ENCODE measurements at regions not wholly inside any gene's neighbourhood (a gene's known extent, or its start where the extent isn't known, plus 50 kb on each side); places are given as distances from the start of the nearest gene placed in this dataset.

GRCh38 chr15:29390051-29390450 lies 120.4 kb upstream of the NSMCE3 start:
- DNase-seq (ENCODE audit: low read depth in 2 of 3, low spot score in 2 of 3), result no peak

- DNase-seq (ENCODE audit: low read depth in 2 of 3, low spot score in 2 of 3), result no peak
These were observed 116.9 kb upstream of the NSMCE3 start for GRCh38 chr15:29386523-29386922.

- no peak for DNase-seq (ENCODE audit: low read depth in 2 of 3, low spot score in 2 of 3)
These were observed 113.7 kb upstream of the NSMCE3 start for GRCh38 chr15:29383367-29383766.

GRCh38 chr15:29382862-29383261 lies 113.2 kb upstream of the NSMCE3 start:
- DNase-seq (ENCODE audit: low read depth in 2 of 3, low spot score in 2 of 3), result no peak

- DNase-seq (ENCODE audit: low read depth in 2 of 3, low spot score in 2 of 3), result no peak
These were observed 110.8 kb upstream of the NSMCE3 start for GRCh38 chr15:29380466-29380865.

GRCh38 chr15:29379647-29380046 lies 110.0 kb upstream of the NSMCE3 start:
- DNase-seq (ENCODE audit: low read depth in 2 of 3, low spot score in 2 of 3), result no peak

GRCh38 chr15:29377161-29377560 lies 107.5 kb upstream of the NSMCE3 start:
- DNase-seq (ENCODE audit: low read depth in 2 of 3, low spot score in 2 of 3), result no peak

GRCh38 chr15:29376590-29376989 lies 107.0 kb upstream of the NSMCE3 start:
- no peak for DNase-seq (ENCODE audit: low read depth in 2 of 3, low spot score in 2 of 3)

GRCh38 chr15:29369261-29369660 lies 99.6 kb upstream of the NSMCE3 start:
- no peak for DNase-seq (ENCODE audit: low read depth in 2 of 3, low spot score in 2 of 3)

- no peak for DNase-seq (ENCODE audit: low read depth in 2 of 3, low spot score in 2 of 3)
These were observed 94.9 kb upstream of the NSMCE3 start for GRCh38 chr15:29364426-29365078.

GRCh38 chr15:29361560-29361959 lies 91.9 kb upstream of the NSMCE3 start:
- DNase-seq (ENCODE audit: low read depth in 2 of 3, low spot score in 2 of 3), result no peak

GRCh38 chr15:29360152-29360551 lies 90.5 kb upstream of the NSMCE3 start:
- no peak for DNase-seq (ENCODE audit: low read depth in 2 of 3, low spot score in 2 of 3)

GRCh38 chr15:29356786-29357185 lies 87.2 kb upstream of the NSMCE3 start:
- DNase-seq (ENCODE audit: low read depth in 2 of 3, low spot score in 2 of 3), result no peak

GRCh38 chr15:29355477-29355876 lies 85.9 kb upstream of the NSMCE3 start:
- no peak for DNase-seq (ENCODE audit: low read depth in 2 of 3, low spot score in 2 of 3)

GRCh38 chr15:29352402-29352801 lies 82.8 kb upstream of the NSMCE3 start:
- DNase-seq (ENCODE audit: low read depth in 2 of 3, low spot score in 2 of 3), result no peak

GRCh38 chr15:29349196-29349595 lies 79.6 kb upstream of the NSMCE3 start:
- no peak for DNase-seq (ENCODE audit: low read depth in 2 of 3, low spot score in 2 of 3)

GRCh38 chr15:29348336-29348914 lies 78.8 kb upstream of the NSMCE3 start:
- no peak for DNase-seq (ENCODE audit: low read depth in 2 of 3, low spot score in 2 of 3)

GRCh38 chr15:29346998-29347397 lies 77.4 kb upstream of the NSMCE3 start:
- DNase-seq (ENCODE audit: low read depth in 2 of 3, low spot score in 2 of 3), result no peak

- no peak for DNase-seq (ENCODE audit: low read depth in 2 of 3, low spot score in 2 of 3)
These were observed 76.2 kb upstream of the NSMCE3 start for GRCh38 chr15:29345549-29346525.

- no peak for DNase-seq (ENCODE audit: low read depth in 2 of 3, low spot score in 2 of 3)
These were observed 74.9 kb upstream of the NSMCE3 start for GRCh38 chr15:29344474-29344873.

- no peak for DNase-seq (ENCODE audit: low read depth in 2 of 3, low spot score in 2 of 3)
These were observed 73.6 kb upstream of the NSMCE3 start for GRCh38 chr15:29343229-29343628.

- no peak for DNase-seq (ENCODE audit: low read depth in 2 of 3, low spot score in 2 of 3)
These were observed 72.6 kb upstream of the NSMCE3 start for GRCh38 chr15:29342201-29342600.
